ENCODE measurements at regions not wholly inside any gene's neighbourhood (a gene's known extent, or its start where the extent isn't known, plus 50 kb on each side); places are given as distances from the start of the nearest gene placed in this dataset.

DNA sequence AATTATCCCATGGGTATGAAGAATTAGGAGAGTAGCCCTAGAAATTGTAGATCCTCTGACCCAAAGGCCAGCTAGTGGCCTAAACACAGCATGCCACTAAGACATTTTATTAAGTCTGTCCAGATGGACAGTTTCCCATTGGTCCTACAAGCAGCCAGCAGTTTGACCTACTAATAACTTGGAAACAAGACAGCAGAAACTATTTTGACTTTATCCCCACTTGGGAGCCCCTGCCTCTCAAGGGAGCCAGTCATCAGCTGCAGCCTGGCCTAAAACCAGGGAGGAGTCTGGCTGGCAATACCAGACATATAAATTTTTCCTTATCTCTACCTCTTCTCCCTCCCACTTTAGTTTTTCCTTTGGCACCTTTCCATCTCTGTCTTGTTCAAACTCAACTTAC lies 222.6 kb upstream of the KCTD3 start:
- H3K4me3 ChIP-seq (replicated peaks; ENCODE audit: low read depth, low read length) = no peak overlapping the region
- TF ChIP-seq, protein P1, sequence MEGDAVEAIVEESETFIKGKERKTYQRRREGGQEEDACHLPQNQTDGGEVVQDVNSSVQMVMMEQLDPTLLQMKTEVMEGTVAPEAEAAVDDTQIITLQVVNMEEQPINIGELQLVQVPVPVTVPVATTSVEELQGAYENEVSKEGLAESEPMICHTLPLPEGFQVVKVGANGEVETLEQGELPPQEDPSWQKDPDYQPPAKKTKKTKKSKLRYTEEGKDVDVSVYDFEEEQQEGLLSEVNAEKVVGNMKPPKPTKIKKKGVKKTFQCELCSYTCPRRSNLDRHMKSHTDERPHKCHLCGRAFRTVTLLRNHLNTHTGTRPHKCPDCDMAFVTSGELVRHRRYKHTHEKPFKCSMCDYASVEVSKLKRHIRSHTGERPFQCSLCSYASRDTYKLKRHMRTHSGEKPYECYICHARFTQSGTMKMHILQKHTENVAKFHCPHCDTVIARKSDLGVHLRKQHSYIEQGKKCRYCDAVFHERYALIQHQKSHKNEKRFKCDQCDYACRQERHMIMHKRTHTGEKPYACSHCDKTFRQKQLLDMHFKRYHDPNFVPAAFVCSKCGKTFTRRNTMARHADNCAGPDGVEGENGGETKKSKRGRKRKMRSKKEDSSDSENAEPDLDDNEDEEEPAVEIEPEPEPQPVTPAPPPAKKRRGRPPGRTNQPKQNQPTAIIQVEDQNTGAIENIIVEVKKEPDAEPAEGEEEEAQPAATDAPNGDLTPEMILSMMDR (IDR thresholded peaks at IDR 0.05; ENCODE audit: low read depth, low read length, missing control alignments) = no peak
- DNase-seq (ENCODE audit: extremely low read depth, low read depth) = no peak

DNA sequence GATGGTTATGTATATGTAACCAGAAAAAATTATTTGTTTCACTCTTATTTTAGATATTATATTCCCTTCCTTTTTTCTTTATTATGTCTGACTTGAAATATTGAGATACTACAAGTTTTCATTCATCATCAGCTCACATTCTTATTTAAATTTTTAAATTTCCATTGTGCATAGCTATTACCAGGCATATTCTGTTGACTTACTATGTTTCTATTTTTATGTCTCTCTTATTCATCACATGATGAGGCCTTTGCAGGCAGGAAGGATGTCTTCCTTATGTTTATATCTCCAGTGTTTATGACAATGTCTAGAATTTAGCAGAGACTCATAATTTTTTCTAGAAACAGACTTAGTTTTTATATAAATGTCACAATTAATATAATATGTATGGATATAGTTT lies 221.9 kb upstream of the KCTD3 start:
- DNase-seq (ENCODE audit: extremely low read depth, low read depth) = no peak
- TF ChIP-seq, protein P1 (IDR thresholded peaks at IDR 0.05; ENCODE audit: low read depth, low read length, missing control alignments) = no peak
- H3K4me3 ChIP-seq (replicated peaks; ENCODE audit: low read depth, low read length) = no peak overlapping the region

DNA sequence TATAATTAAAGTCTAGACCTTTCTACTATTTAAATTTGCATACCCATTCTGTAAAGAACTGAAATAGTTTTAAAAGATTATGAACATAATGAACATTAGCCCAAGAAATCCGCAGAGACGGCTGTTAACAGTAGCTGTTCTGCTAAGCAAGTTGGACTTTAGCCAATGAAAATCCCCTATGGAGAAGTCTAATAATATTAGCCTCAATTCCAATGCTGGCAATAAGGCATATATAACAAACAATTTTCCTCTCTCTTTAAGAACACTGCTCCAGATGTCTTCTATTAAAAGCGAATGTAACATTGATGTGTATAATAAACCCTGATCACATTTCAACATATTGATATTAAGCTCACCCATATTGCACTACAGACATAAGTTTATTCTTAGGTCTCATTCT lies 221.3 kb upstream of the KCTD3 start:
- TF ChIP-seq, protein P1 (IDR thresholded peaks at IDR 0.05; ENCODE audit: low read depth, low read length, missing control alignments) = no peak
- DNase-seq (ENCODE audit: extremely low read depth, low read depth) = no peak
- H3K4me3 ChIP-seq (replicated peaks; ENCODE audit: low read depth, low read length) = no peak overlapping the region

DNA sequence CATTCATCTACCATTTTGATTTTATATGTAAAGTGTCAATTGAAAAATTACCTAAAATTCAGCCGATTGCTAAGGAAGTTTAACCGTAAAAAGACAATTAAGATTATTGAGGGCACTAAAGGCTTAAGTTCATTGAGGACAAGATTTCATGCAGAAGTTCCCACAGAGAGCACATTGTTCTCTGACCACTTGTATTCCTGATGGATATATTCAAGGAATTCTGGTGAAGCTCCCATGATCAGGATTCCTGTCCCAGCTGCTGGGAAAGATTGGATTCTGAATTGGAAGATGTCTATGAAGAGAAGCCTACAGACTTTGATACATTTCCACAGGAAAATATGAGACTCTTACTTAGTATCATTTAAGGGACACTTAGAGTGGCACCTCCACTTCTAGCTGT lies 209.2 kb upstream of the KCTD3 start:
- TF ChIP-seq, protein P1 (IDR thresholded peaks at IDR 0.05; ENCODE audit: low read depth, low read length, missing control alignments) = no peak
- DNase-seq (ENCODE audit: extremely low read depth, low read depth) = no peak
- no peak overlapping the region for H3K4me3 ChIP-seq (replicated peaks; ENCODE audit: low read depth, low read length)

DNA sequence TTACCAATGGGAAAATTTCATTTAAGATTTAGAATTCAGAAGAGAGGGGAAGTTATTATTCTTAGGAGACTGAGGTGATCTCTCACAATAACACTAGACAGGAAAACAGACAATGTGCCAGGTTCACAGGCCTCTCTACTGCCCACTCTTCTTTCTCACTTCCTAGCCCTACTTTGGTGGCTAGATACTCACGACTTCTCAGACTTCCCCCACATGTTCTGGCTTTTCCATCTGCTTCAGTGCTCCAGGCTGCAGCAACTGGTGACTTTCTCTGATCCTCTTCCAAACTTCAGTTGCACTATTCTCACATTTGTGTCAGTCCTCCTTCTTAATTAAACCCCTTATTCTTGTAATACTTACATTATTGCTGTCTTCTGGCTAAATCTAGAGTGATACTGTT lies 208.7 kb upstream of the KCTD3 start:
- DNase-seq (ENCODE audit: extremely low read depth, low read depth) = no peak
- TF ChIP-seq, protein P1 (IDR thresholded peaks at IDR 0.05; ENCODE audit: low read depth, low read length, missing control alignments) = no peak
- no peak overlapping the region for H3K4me3 ChIP-seq (replicated peaks; ENCODE audit: low read depth, low read length)

DNA sequence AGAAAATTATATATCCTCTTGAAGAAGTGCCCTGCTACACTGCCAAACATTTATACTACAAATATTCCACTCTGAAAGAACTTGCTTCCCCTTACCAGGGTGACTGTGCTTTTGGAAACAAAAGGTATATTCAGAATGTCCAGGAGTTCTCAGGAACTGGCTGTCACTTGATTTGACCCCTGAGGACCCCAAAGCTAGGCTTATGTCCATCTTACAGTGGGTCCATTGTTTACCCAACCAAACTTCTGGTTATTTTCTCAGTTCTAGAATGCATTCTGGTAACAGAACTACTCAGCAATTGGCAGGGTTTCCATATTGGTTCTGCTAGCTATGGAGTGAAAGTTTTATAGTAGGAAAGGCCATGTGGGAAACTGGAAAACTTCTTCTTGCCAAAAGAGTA lies 207.1 kb upstream of the KCTD3 start:
- TF ChIP-seq, protein P1 (IDR thresholded peaks at IDR 0.05; ENCODE audit: low read depth, low read length, missing control alignments) = no peak
- H3K4me3 ChIP-seq (replicated peaks; ENCODE audit: low read depth, low read length) = no peak overlapping the region
- DNase-seq (ENCODE audit: extremely low read depth, low read depth) = no peak

DNA sequence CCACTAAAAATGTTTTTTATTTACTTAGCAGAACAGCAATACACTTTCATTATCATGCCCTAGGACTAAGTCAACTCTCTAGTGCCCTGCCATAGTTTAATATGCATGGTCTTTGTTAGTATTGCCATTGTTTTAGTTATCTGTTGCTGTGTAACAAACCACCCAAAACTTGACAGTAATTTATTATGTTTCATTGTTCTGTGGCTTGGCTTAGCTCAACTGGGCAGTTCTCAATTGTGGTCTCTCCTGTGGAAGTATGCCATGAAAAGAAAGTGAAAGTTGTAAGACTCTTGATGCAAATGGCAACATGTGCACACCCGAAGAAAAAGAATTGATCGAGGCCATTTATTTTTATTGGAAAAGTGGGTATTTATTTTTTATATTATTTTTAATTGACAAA lies 206.3 kb upstream of the KCTD3 start:
- TF ChIP-seq, protein P1 (IDR thresholded peaks at IDR 0.05; ENCODE audit: low read depth, low read length, missing control alignments) = no peak
- DNase-seq (ENCODE audit: extremely low read depth, low read depth) = no peak
- no peak overlapping the region for H3K4me3 ChIP-seq (replicated peaks; ENCODE audit: low read depth, low read length)

Data from HFF-Myc (cell line).